Parathyroid adenoma (tissue), 2 donors: ENCODE measurements at regions not wholly inside any gene's neighbourhood (a gene's known extent, or its start where the extent isn't known, plus 50 kb on each side); places are given as distances from the start of the nearest gene placed in this dataset.

Experiments
- H2AFZ ChIP-seq: fragments of 300-600 bp; sonication (generic); one replicate; pipeline ENCODE4 v1.7.0; 2017; ENCODE audit warnings: antibody characterized with exemption, mild to moderate bottlenecking
- H3K27ac ChIP-seq: fragments of 300-600 bp; sonication (generic); one replicate; pipeline ENCODE4 v1.7.0; 2017
- H3K27me3 ChIP-seq: fragments of 300-600 bp; sonication (generic); one replicate; pipeline ENCODE4 v1.7.0; 2017; ENCODE audit warnings: low read length; ENCODE audit not compliant: control insufficient read depth, insufficient read depth
- H3K36me3 ChIP-seq: fragments of 300-600 bp; sonication (generic); one replicate; pipeline ENCODE4 v1.7.0; 2017; ENCODE audit warnings: low read length; ENCODE audit not compliant: control insufficient read depth, insufficient read depth
- H3K4me1 ChIP-seq: fragments of 300-600 bp; sonication (generic); one replicate; pipeline ENCODE4 v1.7.0; 2017; ENCODE audit warnings: control low read depth
- H3K4me2 ChIP-seq: fragments of 300-600 bp; sonication (generic); one replicate; pipeline ENCODE4 v1.7.0; 2017; ENCODE audit warnings: low read length
- H3K4me3 ChIP-seq: fragments of 300-600 bp; sonication (generic); one replicate; pipeline ENCODE4 v1.7.0; 2017; ENCODE audit warnings: low read depth, low read length
- H3K79me2 ChIP-seq: fragments of 300-600 bp; sonication (generic); one replicate; pipeline ENCODE4 v1.7.0; 2017; ENCODE audit warnings: control low read depth
- H3K9ac ChIP-seq: fragments of 300-600 bp; sonication (generic); one replicate; pipeline ENCODE4 v1.7.0; 2017; ENCODE audit warnings: mild to moderate bottlenecking
- H3K9me3 ChIP-seq: fragments of 300-600 bp; sonication (generic); one replicate; pipeline ENCODE4 v1.7.0; 2017; ENCODE audit warnings: low read length; ENCODE audit not compliant: control insufficient read depth
- CTCF ChIP-seq: fragments of 300-600 bp; sonication (generic); IDR thresholded peaks from one replicate; pipeline ENCODE4 v1.7.0; 2017; ENCODE audit warnings: antibody characterized with exemption, mild to moderate bottlenecking
- donor health status: primary hyperparathyroidism.

DNA sequence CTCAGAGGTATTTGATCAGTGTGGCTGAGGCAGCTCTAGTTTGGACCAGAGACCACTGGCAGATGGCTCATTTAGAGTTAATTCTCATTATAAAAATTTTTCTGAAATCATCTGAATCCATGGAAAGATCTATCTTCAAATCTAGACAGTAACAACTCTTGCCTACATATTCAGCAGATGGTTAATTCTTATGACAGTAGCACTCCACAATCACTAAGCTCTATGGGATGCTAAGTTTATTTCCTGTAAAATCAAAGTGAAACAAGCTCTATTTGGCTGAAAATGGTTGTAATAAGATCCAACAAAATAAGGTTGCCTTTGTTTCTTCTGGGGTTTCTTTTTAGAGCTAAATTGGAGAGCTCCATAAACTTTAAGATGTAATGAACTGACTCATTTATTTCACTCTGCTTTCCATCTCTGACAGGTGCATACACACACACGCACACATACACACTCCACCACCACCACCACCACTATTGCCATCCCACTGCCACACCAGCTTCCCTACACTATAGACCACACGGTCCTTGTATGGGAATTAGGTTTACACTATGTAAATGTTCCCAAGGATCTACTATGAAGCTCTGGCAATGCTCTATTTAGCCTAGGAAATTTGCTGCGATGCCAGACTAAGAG, 293.1 kb downstream of the RPAP3 start:
- Histone ChIP-seq H3K9ac (no peak overlapping the region), H3K79me2 (no peaks in the 10 kb centered on the region), H3K4me1 (no peaks in the 10 kb centered on the region), H3K9me3 (no peaks in the 10 kb centered on the region), H3K27ac (no peak overlapping the region), H3K4me3 (no peak overlapping the region), H2AFZ (no peak overlapping the region), H3K36me3 (no peaks in the 10 kb centered on the region), H3K27me3 (no peaks in the 10 kb centered on the region), H3K4me2 (no peak overlapping the region)
- TF ChIP-seq CTCF: no peak

- no peaks in the 10 kb centered on the region for H3K36me3 ChIP-seq
- H3K27me3 ChIP-seq: no peaks in the 10 kb centered on the region
- H3K27ac ChIP-seq: no peak overlapping the region
- no peak overlapping the region for H3K9ac ChIP-seq
- H3K4me3 ChIP-seq: no peak overlapping the region
- no peaks in the 10 kb centered on the region for H3K4me1 ChIP-seq
- no peak for TF ChIP-seq CTCF
- H2AFZ ChIP-seq: no peak overlapping the region
- H3K4me2 ChIP-seq: no peak overlapping the region
- H3K79me2 ChIP-seq: no peaks in the 10 kb centered on the region
- H3K9me3 ChIP-seq: no peaks in the 10 kb centered on the region
Measured at GRCh38 chr12:47411966-47412365, 293.9 kb downstream of the RPAP3 start.

- no peak overlapping the region for H2AFZ ChIP-seq
- TF ChIP-seq CTCF: no peak
- no peak overlapping the region for H3K4me3 ChIP-seq
- H3K4me2 ChIP-seq: no peak overlapping the region
- no peaks in the 10 kb centered on the region for H3K27me3 ChIP-seq
- H3K36me3 ChIP-seq: no peaks in the 10 kb centered on the region
- H3K9ac ChIP-seq: no peak overlapping the region
- H3K27ac ChIP-seq: no peak overlapping the region
- H3K4me1 ChIP-seq: no peaks in the 10 kb centered on the region
- no peaks in the 10 kb centered on the region for H3K79me2 ChIP-seq
- no peaks in the 10 kb centered on the region for H3K9me3 ChIP-seq
Measured at GRCh38 chr12:47410862-47411261, 295.0 kb downstream of the RPAP3 start.

DNA sequence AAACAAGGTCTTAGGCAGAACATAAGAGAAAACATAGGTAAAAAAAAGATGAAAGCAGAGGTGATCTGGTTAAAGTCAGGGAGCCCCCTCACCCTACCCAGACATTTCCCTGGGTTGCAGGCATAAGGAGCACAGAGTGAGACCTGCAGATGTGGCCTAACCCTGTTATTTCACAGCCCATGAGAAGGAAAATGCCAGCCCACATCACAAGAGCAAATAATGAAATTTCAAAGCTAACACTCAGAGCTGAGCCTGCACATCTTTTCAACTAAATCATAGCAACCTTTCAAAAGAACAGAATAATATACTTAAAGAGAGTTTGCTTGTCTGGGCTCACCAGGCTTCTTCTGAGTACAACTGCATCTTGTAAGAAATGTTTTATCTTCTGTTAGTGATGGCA, 295.4 kb downstream of the RPAP3 start:
- Histone ChIP-seq H3K79me2 (no peaks in the 10 kb centered on the region), H3K4me2 (no peak overlapping the region), H3K9me3 (no peaks in the 10 kb centered on the region), H3K27me3 (no peaks in the 10 kb centered on the region), H3K4me3 (no peak overlapping the region), H3K27ac (no peak overlapping the region), H2AFZ (no peak overlapping the region), H3K36me3 (no peaks in the 10 kb centered on the region), H3K9ac (no peak overlapping the region), H3K4me1 (no peaks in the 10 kb centered on the region)
- no peak for TF ChIP-seq CTCF

DNA sequence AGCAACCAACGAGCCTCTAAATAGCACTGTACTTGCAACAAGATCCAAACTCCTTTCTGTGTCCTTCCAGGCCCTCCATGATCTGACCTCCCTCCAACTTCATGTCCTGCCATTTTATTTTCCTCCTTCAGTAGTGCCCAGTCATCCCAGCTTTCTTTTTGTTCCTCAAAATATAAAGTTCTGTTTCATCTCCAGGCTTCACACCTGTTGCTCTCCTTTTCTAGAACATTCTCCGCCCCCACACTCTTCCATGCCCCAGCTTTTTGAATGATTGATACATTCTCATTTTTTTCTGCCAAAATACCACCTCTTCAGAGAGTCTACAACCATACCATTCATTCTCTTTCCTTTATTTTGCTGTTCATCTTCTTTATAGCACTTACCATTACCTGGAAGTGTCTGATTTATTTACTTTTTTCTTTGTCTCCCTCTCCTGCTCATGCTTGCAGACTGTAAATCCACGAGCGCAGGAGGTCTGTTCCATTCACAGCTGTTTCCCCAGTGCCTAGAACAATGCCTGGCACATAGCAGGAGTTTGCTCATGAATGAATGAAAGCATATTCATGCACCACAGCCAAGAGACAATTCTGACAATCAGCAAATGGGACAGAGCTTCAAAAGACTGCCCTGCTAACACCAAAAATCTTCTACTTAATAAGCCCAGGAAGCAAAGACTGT, 296.4 kb downstream of the RPAP3 start:
- no peak overlapping the region for H2AFZ ChIP-seq
- no peak for TF ChIP-seq CTCF
- H3K27ac ChIP-seq: no peak overlapping the region
- no peaks in the 10 kb centered on the region for H3K4me1 ChIP-seq
- H3K36me3 ChIP-seq: no peaks in the 10 kb centered on the region
- no peaks in the 10 kb centered on the region for H3K79me2 ChIP-seq
- H3K4me2 ChIP-seq: no peak overlapping the region
- H3K27me3 ChIP-seq: no peaks in the 10 kb centered on the region
- H3K4me3 ChIP-seq: no peak overlapping the region
- H3K9me3 ChIP-seq: no peaks in the 10 kb centered on the region
- H3K9ac ChIP-seq: no peak overlapping the region
